NB4 (cell line): ENCODE measurements at regions not wholly inside any gene's neighbourhood (a gene's known extent, or its start where the extent isn't known, plus 50 kb on each side); places are given as distances from the start of the nearest gene placed in this dataset.

Experiments used
- POLR2A ChIP-seq: IDR thresholded peaks from 2 replicates; pipeline ENCODE4 v1.6.1; 2011; ENCODE audit warnings: mild to moderate bottlenecking; ENCODE audit not compliant: insufficient read length; ENCODE audit errors: extremely low read depth
- TF ChIP-seq, protein P1 (sequence below): IDR thresholded peaks from one replicate; pipeline ENCODE4 v1.5.1; 2012; ENCODE audit warnings: low read depth, low read length

DNA sequence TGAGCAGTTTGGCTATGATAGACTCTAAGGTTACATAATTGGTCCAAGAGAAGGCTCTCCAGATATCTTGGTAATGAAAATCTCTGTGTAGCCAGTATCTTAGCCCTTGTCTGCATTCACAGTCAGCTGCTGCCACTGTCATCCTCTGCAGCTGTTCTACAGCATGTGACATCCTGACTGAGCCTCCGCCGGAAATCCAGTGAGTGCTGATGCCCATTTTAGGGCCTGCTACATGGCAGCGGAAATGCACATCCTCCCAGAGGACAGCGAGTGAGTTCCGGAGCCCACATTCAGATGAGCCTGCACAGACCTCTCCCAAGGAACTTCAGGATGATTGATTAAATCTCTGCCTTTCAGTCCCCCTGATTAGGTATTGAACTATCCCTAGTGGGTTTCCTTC lies 237.1 kb downstream of the HHIPL2 start:
- TF ChIP-seq POLR2A, result no peak
- TF ChIP-seq, protein P1, sequence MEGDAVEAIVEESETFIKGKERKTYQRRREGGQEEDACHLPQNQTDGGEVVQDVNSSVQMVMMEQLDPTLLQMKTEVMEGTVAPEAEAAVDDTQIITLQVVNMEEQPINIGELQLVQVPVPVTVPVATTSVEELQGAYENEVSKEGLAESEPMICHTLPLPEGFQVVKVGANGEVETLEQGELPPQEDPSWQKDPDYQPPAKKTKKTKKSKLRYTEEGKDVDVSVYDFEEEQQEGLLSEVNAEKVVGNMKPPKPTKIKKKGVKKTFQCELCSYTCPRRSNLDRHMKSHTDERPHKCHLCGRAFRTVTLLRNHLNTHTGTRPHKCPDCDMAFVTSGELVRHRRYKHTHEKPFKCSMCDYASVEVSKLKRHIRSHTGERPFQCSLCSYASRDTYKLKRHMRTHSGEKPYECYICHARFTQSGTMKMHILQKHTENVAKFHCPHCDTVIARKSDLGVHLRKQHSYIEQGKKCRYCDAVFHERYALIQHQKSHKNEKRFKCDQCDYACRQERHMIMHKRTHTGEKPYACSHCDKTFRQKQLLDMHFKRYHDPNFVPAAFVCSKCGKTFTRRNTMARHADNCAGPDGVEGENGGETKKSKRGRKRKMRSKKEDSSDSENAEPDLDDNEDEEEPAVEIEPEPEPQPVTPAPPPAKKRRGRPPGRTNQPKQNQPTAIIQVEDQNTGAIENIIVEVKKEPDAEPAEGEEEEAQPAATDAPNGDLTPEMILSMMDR, result no peak
